K562 (cell line): ENCODE measurements at regions not wholly inside any gene's neighbourhood (a gene's known extent, or its start where the extent isn't known, plus 50 kb on each side); places are given as distances from the start of the nearest gene placed in this dataset.

ENCODE experiments used
- EP300 ChIP-seq: IDR thresholded peaks from 2 replicates; pipeline ENCODE4 v1.6.1; 2012; ENCODE audit warnings: low read length, improper control_type of control experiment
- ETV1 ChIP-seq: fragments of 450-650 bp; conservative IDR thresholded peaks from 2 replicates; pipeline ENCODE4 v1.6.1; 2016; ENCODE audit warnings: missing genetic modification characterization, control low read depth, low read depth, missing compliant biosample characterization
- EZH2 ChIP-seq: IDR thresholded peaks from 2 replicates; pipeline ENCODE4 v1.6.1; 2012; ENCODE audit warnings: low read depth, mild to moderate bottlenecking, inconsistent platforms, low read length, borderline replicate concordance
- JUN ChIP-seq, 2 experiments: sonication (generic) in 1 of 2; formaldehyde crosslinking in 1 of 2; IDR thresholded peaks; 2 replicates each; pipeline versions ENCODE4 v1.6.1 to v1.8.0; 2012 to 2022; ENCODE audit warnings: borderline replicate concordance in 2 of 2, mild to moderate bottlenecking in 2 of 2, improper control_type of control experiment in 1 of 2, low read depth in 1 of 2, low read length in 1 of 2, missing genetic modification reagents in 1 of 2
- KDM5B ChIP-seq: fragments of 200-600 bp; sonication (generic); IDR thresholded peaks from 2 replicates; pipeline ENCODE4 v1.6.1; 2012; ENCODE audit warnings: low read depth, mild to moderate bottlenecking, moderate library complexity, low read length, control low read depth, inconsistent platforms; ENCODE audit not compliant: insufficient replicate concordance
- MCM7 ChIP-seq, 2 experiments: fragments of 450-650 bp; IDR thresholded peaks; 2 replicates each; pipeline ENCODE4 v1.6.1; 2016 to 2018
- NKRF ChIP-seq: fragments of 450-650 bp; IDR thresholded peaks from 2 replicates; pipeline ENCODE4 v1.6.1; 2016; ENCODE audit warnings: borderline replicate concordance
- NONO ChIP-seq, 2 experiments: fragments of 200-400 bp in 1 of 2; fragments of 450-650 bp in 1 of 2; formaldehyde crosslinking in 1 of 2; IDR thresholded peaks; 2 replicates each; pipeline ENCODE4 v1.6.1; 2017; ENCODE audit warnings: low read depth in 2 of 2, mild to moderate bottlenecking in 2 of 2, moderate library complexity in 2 of 2, low read length in 1 of 2
- USF1 ChIP-seq: sonication (generic); formaldehyde crosslinking; IDR thresholded peaks from 2 replicates; pipeline ENCODE4 v1.9.0; 2022; ENCODE audit warnings: mild to moderate bottlenecking, missing genetic modification reagents
- ZKSCAN3 ChIP-seq: fragments of 250-450 bp; sonication (Bioruptor Pico); IDR thresholded peaks from 2 replicates; pipeline ENCODE4 v1.4.0; 2020
- ZNF707 ChIP-seq: fragments of 250-450 bp; sonication (Bioruptor Pico); conservative IDR thresholded peaks from 2 replicates; pipeline ENCODE4 v1.8.0; 2022; ENCODE audit warnings: inconsistent platforms, mild to moderate bottlenecking, moderate library complexity
- TF ChIP-seq, protein P1 (sequence below): fragments of 250-450 bp; sonication (Bioruptor Pico); IDR thresholded peaks from 2 replicates; pipeline ENCODE4 v1.4.0; 2020
- TF ChIP-seq, protein P2 (sequence below): fragments of 250-450 bp; sonication (Bioruptor Pico); IDR thresholded peaks from 2 replicates; pipeline ENCODE4 v1.8.0; 2021; ENCODE audit warnings: mild to moderate bottlenecking, moderate library complexity
- TF ChIP-seq, protein P3 (sequence below): fragments of 200-800 bp; sonication (Bioruptor generic); IDR thresholded peaks from 2 replicates; pipeline ENCODE4 v1.6.1; 2017; ENCODE audit warnings: missing genetic modification characterization, missing compliant biosample characterization

GRCh38 chr6:20034408-20034769, 177.9 kb downstream of the MBOAT1 start (continued):
- TF ChIP-seq USF1 (CRISPR knock-in tag) (no peak), NONO (IDR thresholded peaks at IDR 0.05; ENCODE audit: low read depth in 2 of 2, low read length in 1 of 2) (no peak; a peak in 1 of 4 replicates), EP300 (peak; percentile 88), EZH2 (no peak), ETV1 (no peak), ZKSCAN3 (CRISPR knock-in tag) (no peak), MCM7 (IDR thresholded peaks at IDR 0.05) (no peak), KDM5B (no peak), JUN (IDR thresholded peaks at IDR 0.05; ENCODE audit: borderline replicate concordance, low read depth, low read length) (no peak), JUN (CRISPR knock-in tag; IDR thresholded peaks at IDR 0.05; ENCODE audit: borderline replicate concordance) (no peak), NKRF (no peak), ZNF707 (CRISPR knock-in tag) (no peak)
- TF ChIP-seq, protein P1, sequence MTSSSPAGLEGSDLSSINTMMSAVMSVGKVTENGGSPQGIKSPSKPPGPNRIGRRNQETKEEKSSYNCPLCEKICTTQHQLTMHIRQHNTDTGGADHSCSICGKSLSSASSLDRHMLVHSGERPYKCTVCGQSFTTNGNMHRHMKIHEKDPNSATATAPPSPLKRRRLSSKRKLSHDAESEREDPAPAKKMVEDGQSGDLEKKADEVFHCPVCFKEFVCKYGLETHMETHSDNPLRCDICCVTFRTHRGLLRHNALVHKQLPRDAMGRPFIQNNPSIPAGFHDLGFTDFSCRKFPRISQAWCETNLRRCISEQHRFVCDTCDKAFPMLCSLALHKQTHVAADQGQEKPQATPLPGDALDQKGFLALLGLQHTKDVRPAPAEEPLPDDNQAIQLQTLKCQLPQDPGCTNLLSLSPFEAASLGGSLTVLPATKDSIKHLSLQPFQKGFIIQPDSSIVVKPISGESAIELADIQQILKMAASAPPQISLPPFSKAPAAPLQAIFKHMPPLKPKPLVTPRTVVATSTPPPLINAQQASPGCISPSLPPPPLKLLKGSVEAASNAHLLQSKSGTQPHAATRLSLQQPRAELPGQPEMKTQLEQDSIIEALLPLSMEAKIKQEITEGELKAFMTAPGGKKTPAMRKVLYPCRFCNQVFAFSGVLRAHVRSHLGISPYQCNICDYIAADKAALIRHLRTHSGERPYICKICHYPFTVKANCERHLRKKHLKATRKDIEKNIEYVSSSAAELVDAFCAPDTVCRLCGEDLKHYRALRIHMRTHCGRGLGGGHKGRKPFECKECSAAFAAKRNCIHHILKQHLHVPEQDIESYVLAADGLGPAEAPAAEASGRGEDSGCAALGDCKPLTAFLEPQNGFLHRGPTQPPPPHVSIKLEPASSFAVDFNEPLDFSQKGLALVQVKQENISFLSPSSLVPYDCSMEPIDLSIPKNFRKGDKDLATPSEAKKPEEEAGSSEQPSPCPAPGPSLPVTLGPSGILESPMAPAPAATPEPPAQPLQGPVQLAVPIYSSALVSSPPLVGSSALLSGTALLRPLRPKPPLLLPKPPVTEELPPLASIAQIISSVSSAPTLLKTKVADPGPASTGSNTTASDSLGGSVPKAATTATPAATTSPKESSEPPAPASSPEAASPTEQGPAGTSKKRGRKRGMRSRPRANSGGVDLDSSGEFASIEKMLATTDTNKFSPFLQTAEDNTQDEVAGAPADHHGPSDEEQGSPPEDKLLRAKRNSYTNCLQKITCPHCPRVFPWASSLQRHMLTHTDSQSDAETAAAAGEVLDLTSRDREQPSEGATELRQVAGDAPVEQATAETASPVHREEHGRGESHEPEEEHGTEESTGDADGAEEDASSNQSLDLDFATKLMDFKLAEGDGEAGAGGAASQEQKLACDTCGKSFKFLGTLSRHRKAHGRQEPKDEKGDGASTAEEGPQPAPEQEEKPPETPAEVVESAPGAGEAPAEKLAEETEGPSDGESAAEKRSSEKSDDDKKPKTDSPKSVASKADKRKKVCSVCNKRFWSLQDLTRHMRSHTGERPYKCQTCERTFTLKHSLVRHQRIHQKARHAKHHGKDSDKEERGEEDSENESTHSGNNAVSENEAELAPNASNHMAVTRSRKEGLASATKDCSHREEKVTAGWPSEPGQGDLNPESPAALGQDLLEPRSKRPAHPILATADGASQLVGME (CRISPR knock-in tag) = no peak
- TF ChIP-seq, protein P2, sequence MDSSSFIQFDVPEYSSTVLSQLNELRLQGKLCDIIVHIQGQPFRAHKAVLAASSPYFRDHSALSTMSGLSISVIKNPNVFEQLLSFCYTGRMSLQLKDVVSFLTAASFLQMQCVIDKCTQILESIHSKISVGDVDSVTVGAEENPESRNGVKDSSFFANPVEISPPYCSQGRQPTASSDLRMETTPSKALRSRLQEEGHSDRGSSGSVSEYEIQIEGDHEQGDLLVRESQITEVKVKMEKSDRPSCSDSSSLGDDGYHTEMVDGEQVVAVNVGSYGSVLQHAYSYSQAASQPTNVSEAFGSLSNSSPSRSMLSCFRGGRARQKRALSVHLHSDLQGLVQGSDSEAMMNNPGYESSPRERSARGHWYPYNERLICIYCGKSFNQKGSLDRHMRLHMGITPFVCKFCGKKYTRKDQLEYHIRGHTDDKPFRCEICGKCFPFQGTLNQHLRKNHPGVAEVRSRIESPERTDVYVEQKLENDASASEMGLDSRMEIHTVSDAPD (CRISPR knock-in tag) = no peak
- TF ChIP-seq, protein P3, sequence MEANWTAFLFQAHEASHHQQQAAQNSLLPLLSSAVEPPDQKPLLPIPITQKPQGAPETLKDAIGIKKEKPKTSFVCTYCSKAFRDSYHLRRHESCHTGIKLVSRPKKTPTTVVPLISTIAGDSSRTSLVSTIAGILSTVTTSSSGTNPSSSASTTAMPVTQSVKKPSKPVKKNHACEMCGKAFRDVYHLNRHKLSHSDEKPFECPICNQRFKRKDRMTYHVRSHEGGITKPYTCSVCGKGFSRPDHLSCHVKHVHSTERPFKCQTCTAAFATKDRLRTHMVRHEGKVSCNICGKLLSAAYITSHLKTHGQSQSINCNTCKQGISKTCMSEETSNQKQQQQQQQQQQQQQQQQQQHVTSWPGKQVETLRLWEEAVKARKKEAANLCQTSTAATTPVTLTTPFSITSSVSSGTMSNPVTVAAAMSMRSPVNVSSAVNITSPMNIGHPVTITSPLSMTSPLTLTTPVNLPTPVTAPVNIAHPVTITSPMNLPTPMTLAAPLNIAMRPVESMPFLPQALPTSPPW (CRISPR knock-in tag) = no peak; the same call in 1 of the 2 replicates
